ENCODE measurements at regions not wholly inside any gene's neighbourhood (a gene's known extent, or its start where the extent isn't known, plus 50 kb on each side); places are given as distances from the start of the nearest gene placed in this dataset.
"Not testable (repeated sequence)": the region's sequence is repeated elsewhere in the genome, so short reads cannot be mapped to it uniquely, and the experiment has no call there.

DNA sequence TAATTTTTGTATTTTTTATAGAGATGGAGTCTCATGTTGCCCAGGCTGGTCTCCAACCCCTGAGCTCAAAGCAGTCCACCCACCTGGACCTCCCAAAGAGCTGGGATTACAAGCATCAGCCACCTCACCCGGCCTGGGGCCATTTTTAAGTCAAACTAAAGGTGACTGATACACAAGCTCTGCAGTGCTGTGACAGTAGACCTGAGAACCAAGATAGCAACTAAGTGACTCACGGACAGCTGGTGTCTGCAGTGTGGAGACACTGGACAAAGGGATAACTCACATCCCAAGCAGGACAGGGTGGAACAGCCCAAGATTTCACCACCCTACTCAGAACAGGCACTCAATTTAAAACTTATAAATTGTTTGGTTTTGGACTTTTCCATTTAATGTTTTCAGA, 402.5 kb downstream of the CD83 start:
- Mint-ChIP-seq H3K9me3 (no peaks in the 10 kb centered on the region), H3K4me3 (no peak overlapping the region), H3K27me3 (peaks cover 1% of the 10 kb centered on the region), H3K36me3 (peaks cover 9% of the 10 kb centered on the region), H3K4me1 (peaks cover 0 to 7% (median 2%) of the 10 kb centered on the region in 3 donors), H3K27ac (no peak overlapping the region)

DNA sequence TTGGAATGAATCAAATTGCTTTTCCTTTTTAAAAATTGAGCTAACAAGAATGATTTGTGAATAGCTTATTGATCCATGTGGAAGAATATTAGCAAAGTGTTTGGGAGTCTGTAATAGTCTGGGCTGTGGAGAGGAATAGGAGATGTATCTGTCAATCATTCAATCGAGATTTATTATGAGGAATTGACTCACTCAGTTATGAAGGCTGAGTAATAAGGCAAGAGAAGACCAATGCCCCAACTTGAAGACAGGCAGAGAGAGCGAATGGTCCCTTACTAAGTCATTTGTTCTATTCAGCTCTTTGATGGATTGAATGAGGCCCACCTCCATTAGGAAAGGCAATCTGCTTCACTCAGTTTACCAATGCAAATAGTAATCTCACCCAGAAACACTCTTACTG, 403.0 kb downstream of the CD83 start:
- peaks cover 0 to 7% (median 2%) of the 10 kb centered on the region in 3 donors for H3K4me1 Mint-ChIP-seq
- H3K36me3 Mint-ChIP-seq: peaks cover 9% of the 10 kb centered on the region
- peaks cover 3% of the 10 kb centered on the region for H3K27me3 Mint-ChIP-seq
- H3K9me3 Mint-ChIP-seq: no peaks in the 10 kb centered on the region
- H3K27ac Mint-ChIP-seq: no peak overlapping the region
- H3K4me3 Mint-ChIP-seq: no peak overlapping the region

DNA sequence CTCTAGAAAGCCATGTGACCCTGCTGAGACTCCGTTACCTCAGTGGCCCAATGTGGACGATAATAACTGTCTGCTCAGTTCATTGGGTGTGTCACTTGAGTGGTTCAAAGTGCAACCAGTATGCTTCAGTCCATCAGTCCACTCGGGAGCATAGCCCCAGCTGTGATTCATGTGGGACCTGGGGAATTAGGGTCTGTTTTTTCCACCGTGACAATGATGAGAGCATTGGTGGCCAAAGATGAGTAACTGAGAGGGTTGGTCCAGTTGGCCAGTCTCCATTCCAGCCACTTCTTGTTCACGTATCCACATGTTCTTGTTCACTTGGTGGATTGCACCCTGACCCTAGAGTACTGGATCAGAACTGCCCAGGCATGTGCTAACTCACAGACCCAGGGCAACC, 403.6 kb downstream of the CD83 start:
- Mint-ChIP-seq H3K27ac (peak overlapping the region in 1 of 3 donors; percentile 31), H3K4me3 (no peak overlapping the region)

DNA sequence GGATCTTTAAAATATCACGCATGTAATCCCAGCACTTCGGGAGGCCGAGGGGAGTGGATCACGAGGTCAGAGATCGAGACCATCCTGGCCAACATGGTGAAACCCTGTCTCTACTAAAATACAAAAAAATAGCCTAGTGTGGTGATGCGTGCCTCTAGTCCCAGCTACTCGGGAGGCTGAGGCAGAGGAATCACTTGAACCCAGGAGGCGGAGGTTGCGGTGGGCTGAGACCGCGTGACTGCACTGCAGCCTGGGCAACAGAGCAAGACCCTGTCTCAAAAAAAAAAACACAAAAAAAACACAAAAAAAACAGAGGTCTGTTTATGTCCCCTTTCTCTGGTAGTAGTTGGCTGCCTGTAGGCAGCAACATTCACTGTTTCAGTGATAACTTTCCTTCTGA, 404.3 kb downstream of the CD83 start:
- not testable (repeated sequence) for H3K27me3 Mint-ChIP-seq, H3K4me1 Mint-ChIP-seq, H3K27ac Mint-ChIP-seq, H3K9me3 Mint-ChIP-seq, H3K36me3 Mint-ChIP-seq, H3K4me3 Mint-ChIP-seq

More for the DNA sequence above, 403.6 kb downstream of the CD83 start:
- Mint-ChIP-seq H3K4me1 (peaks cover 0 to 6% (median 2%) of the 10 kb centered on the region in 3 donors), H3K36me3 (peaks cover 6% of the 10 kb centered on the region), H3K27me3 (peaks cover 3% of the 10 kb centered on the region), H3K9me3 (no peaks in the 10 kb centered on the region)

DNA sequence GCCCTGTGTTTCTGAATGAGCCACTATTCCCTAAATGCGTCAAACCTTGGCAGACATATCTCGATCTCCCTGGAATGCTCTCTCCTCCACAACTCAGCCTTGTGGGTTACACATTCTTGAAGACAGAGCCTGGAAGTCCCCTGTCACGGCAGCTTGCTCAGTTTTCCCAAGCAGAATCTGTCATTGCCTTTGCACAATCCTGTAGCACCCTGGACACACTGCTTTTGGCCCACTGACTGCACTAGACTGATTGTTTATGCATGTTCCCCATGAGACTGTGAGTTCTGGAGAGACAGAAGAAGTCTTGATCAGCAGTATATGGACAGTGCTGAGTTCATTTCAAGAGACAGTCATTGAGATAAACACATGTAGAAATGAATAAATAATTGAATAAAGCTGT, 406.7 kb downstream of the CD83 start:
- Mint-ChIP-seq H3K4me3 (no peak overlapping the region), H3K36me3 (peaks cover 4% of the 10 kb centered on the region), H3K9me3 (peaks cover 0 to 8% (median 0%) of the 10 kb centered on the region in 3 donors), H3K4me1 (peaks cover 0 to 2% (median 0%) of the 10 kb centered on the region in 3 donors), H3K27ac (no peak overlapping the region), H3K27me3 (peaks cover 3% of the 10 kb centered on the region)

DNA sequence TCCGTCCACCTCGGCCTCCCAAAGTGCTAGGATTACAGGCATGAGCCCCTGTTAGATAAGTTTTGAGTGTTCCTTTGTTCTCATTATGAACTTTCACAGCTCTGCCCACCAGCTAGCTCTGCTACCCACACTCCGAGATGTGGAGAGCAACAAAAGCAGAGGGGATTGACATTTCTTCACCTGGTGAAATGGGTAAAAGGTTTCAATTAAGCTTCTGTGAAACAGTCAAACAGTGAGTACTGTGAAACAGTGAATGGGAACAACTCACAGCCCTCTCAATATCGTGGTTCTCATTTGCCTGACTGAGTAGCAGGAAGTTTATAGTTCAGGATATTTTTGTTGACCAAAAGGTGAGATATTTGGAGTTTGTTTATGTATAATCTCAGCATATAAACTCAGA, 412.8 kb downstream of the CD83 start:
- H3K9me3 Mint-ChIP-seq: peaks cover 0 to 8% (median 0%) of the 10 kb centered on the region in 3 donors
- no peak overlapping the region for H3K27ac Mint-ChIP-seq
- H3K36me3 Mint-ChIP-seq: no peaks in the 10 kb centered on the region
- no peaks in the 10 kb centered on the region for H3K27me3 Mint-ChIP-seq
- H3K4me1 Mint-ChIP-seq: peaks cover 0 to 4% (median 2%) of the 10 kb centered on the region in 3 donors
- no peak overlapping the region for H3K4me3 Mint-ChIP-seq

DNA sequence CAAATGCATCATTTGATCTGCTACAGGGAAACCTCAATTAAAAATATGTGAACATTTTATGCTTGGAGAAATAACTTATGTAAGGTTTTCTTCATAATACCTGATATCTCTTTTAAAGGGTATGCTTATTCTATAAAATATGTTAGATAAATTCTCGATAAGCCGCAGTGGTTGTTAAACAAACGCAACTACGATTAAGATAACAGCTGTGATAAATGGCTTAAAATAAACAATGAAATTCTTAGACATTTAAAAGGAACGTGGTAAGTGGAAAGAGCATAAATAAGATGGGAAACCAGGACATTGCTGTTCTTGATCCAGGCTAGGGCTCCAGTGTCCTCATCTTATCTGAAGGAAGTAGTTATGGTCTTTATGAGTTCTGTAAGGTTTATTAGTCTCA, 415.9 kb downstream of the CD83 start:
- H3K4me1 Mint-ChIP-seq: peaks cover 0 to 4% (median 2%) of the 10 kb centered on the region in 3 donors
- peaks cover 2% of the 10 kb centered on the region for H3K27me3 Mint-ChIP-seq
- H3K9me3 Mint-ChIP-seq: peaks cover 0 to 3% (median 0%) of the 10 kb centered on the region in 3 donors
- no peaks in the 10 kb centered on the region for H3K36me3 Mint-ChIP-seq
- H3K4me3 Mint-ChIP-seq: no peak overlapping the region
- no peak overlapping the region for H3K27ac Mint-ChIP-seq

DNA sequence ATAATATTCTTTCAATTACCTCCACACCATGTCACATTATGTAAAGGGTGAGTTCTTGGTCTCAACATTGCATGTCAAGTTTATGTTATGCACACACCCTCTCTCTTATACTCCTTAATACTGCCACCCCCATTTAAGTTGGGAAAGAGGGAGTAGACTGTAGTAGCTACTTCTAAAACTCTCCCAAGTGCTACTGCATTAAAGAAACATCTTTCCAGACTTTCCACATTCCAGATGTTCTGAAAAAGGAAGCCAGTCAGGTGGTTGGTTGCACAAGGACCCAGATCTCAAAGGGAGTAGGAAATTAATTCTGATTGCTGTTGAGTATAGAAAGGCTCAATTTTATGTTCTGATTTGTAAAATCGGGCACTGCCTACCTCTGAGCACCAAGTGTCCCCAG, 419.5 kb downstream of the CD83 start:
- H3K4me1 Mint-ChIP-seq: peaks cover 3 to 10% (median 5%) of the 10 kb centered on the region in 3 donors
- peaks cover 0 to 3% (median 0%) of the 10 kb centered on the region in 3 donors for H3K9me3 Mint-ChIP-seq
- no peak overlapping the region for H3K27ac Mint-ChIP-seq
- H3K36me3 Mint-ChIP-seq: no peaks in the 10 kb centered on the region
- peaks cover 2% of the 10 kb centered on the region for H3K27me3 Mint-ChIP-seq
- peak overlapping the region in 1 of 4 donors; percentile 9 for H3K4me3 Mint-ChIP-seq

DNA sequence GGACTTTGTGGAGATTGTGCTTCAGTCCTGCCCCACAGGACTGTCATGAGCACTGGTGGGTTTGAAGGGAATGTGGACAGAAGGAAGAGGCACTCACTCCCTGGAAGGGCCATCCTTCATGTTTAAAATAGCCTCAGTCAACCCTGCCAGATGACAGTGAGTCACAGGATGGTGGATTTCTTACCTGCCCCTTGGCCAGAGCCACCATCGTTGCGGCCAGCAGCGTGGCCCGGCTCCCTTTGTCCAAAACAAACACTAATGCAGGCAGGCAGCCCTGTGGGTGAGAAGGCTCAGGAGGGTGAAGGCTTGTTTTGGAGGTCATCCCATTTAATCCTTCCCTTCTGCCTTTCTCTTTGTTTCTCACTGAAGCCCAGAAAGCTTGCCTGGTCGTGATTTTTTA, 422.7 kb downstream of the CD83 start:
- Mint-ChIP-seq H3K9me3 (peaks cover 0 to 3% (median 0%) of the 10 kb centered on the region in 3 donors), H3K4me3 (no peak overlapping the region), H3K27me3 (peaks cover 2% of the 10 kb centered on the region), H3K4me1 (peaks cover 17 to 23% (median 21%) of the 10 kb centered on the region in 3 donors), H3K36me3 (peaks cover 2% of the 10 kb centered on the region), H3K27ac (no peak overlapping the region)

DNA sequence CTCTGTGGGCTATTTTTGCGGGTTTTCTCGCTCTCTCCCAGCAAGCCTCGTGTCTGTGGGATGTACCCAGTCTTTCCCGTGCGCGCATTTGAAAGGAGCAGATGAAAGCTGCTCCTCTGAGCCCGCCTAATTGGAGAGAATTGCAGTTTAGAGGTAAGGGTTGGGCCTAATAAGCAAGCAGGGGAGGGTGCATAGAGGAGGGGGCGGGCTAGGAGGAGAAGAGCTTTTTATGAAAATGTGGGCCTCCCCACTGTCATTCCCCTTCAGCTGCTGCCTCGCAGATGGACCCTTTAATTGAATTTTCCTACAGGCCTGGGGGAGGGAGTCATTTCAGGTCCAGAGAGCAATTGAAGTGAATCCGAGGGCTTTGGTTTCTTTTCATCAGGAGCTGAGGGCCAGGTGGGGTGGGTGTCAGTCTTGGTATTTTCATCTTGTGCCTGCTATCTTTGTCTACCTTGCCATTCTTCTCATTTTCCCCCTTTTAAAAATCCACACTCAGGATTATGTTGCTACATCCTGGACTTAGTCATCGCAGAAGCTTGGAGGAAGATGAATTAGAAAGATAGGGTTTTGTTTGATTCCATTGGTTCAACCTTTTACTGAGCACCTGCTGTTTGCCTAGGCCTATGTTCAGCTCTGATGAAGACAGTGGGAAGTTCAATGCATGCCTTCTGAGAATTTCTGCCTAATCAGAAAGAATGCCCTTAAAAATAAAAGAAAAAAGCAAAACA, 423.4 kb downstream of the CD83 start:
- H3K27ac Mint-ChIP-seq: no peak overlapping the region

DNA sequence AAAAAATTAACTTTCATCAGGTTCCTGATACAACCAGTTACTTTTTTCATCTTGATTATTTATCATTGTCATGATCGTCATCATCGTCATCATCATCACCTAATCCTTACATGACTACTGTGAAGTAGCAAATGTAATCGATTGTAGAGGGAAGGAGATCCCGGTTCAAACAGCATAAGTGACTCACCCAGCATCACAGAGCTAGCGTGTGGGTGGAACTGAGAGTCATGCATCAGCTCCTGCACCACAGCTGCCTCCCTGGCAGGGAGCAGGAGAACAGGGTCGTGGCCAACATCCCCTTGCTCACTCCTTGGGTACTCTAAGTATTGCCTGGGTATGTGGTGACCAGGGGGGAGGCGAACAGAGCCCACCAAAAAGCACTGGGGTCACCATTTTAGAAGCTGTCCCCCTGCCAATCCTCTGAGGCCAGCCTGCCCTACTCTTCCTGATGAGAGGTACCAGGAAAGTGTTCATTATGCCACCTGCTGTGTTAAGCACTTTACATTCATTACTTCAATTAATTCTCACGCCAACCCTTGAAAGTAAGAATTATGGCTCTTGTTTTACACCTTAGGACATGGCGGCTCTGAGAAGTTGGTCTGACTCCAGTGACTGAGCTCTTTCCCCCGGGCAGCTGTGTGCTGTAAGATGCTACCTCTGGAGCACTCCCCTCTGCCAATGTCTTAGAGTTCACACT, 425.2 kb downstream of the CD83 start:
- Mint-ChIP-seq H3K9me3 (no peaks in the 10 kb centered on the region), H3K4me1 (peaks cover 17 to 23% (median 21%) of the 10 kb centered on the region in 3 donors), H3K27ac (peak overlapping the region in 1 of 3 donors; percentile 45), H3K36me3 (peaks cover 2% of the 10 kb centered on the region), H3K27me3 (no peaks in the 10 kb centered on the region), H3K4me3 (peak overlapping the region in 3 of 4 donors; percentile 34 to 73 (median 69))

More for the DNA sequence above, 423.4 kb downstream of the CD83 start:
- Mint-ChIP-seq H3K4me3 (peak overlapping the region in 1 of 4 donors; percentile 64), H3K9me3 (peaks cover 0 to 3% (median 0%) of the 10 kb centered on the region in 3 donors), H3K27me3 (peaks cover 2% of the 10 kb centered on the region), H3K36me3 (peaks cover 2% of the 10 kb centered on the region), H3K4me1 (peaks cover 17 to 23% (median 21%) of the 10 kb centered on the region in 3 donors)

DNA sequence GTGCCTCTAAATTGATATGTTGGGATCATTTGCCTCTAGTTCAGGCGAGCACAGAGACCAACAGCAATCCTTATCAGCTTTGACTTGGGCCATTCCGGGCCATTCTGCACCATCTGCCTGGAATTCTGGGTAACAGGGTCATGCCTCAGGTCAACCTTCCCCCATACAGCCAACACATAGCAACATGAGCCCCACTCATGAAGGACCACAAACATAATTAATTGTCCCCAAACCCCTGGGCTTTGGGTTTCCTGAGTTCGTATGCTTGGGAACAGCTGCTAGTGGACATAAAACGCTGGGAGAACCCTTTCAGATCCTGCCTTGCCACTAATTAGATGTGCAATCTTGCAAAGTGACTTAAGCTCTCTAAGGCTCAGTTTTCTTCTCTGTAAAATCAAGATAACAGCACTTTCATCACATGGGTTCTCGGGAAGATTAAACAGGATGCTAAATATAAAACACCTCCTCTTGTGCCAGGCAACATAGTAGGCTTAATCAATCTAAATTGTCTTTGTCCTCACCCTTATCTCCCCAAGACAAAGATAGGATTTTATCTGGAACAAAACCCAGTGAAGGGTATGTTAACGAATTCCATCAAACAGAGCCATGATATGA, 426.5 kb downstream of the CD83 start:
- Mint-ChIP-seq H3K27ac (no peak overlapping the region), H3K27me3 (no peaks in the 10 kb centered on the region), H3K4me1 (peaks cover 17 to 23% (median 21%) of the 10 kb centered on the region in 3 donors), H3K36me3 (peaks cover 5% of the 10 kb centered on the region), H3K4me3 (no peak overlapping the region), H3K9me3 (no peaks in the 10 kb centered on the region)

DNA sequence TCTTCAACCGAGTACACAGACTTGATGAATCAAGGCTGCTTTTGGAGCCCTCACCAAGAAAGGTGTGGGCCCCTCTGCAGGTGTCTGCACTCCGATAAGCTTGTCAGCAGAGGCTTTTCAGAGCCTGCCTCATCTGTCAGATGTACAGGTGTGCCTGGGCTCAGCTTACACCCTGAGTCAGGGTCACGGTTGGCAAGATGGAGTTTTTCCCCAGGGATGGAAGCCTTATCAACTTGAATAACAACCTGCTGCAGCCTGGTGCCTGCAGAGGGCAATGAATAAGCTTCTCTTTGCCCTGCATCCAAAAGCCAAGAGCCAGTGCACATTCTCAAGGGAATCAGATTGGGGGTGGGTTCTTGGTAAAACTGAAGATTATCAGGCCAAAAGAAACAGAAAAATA, 427.1 kb downstream of the CD83 start:
- Mint-ChIP-seq H3K4me1 (peaks cover 17 to 26% (median 24%) of the 10 kb centered on the region in 3 donors), H3K4me3 (peak overlapping the region in 1 of 4 donors; percentile 27), H3K27me3 (no peaks in the 10 kb centered on the region), H3K36me3 (peaks cover 5% of the 10 kb centered on the region), H3K9me3 (no peaks in the 10 kb centered on the region), H3K27ac (peak overlapping the region in 1 of 3 donors; percentile 7)

DNA sequence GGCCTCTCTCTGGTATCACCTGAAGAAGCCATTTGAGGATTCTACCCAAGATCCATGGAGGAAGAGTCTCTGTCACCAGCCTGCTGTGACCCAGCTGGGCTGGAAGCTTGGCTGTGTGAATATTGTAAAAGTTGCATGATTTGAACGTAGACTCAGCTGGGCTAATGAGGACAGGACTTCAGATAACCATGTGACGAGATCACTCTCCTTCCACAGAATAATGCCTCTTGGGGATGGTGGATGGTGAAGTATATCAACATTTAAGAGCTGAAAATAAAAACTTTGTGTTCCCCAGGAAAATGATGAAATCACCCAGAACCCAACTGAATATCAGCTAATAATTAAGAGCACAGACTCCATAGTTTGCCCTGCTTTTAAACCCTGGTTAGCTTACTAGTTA, 427.9 kb downstream of the CD83 start:
- no peaks in the 10 kb centered on the region for H3K27me3 Mint-ChIP-seq
- H3K36me3 Mint-ChIP-seq: peaks cover 5% of the 10 kb centered on the region
- no peak overlapping the region for H3K4me3 Mint-ChIP-seq
- H3K27ac Mint-ChIP-seq: no peak overlapping the region
- H3K9me3 Mint-ChIP-seq: no peaks in the 10 kb centered on the region
- H3K4me1 Mint-ChIP-seq: peaks cover 17 to 29% (median 27%) of the 10 kb centered on the region in 3 donors

DNA sequence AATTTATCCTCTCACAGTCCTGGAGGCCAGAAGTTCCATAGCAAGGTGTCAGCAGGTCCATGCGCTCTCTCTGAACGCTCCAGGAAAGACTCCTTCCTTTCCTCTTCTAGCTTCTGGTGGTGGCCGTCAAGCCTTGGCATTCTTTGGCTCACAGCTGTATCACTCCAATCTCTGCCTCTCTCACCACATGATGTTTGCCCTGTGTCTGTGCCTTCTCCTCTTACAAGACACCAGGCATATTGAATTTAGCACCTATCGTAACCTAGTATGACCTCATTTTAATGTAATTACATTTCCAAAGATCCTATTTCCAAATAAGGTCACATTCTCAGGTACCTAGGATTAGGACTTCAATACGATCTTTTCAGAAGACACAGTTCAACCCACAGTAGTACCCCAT, 428.5 kb downstream of the CD83 start:
- no peaks in the 10 kb centered on the region for H3K27me3 Mint-ChIP-seq
- no peak overlapping the region for H3K4me3 Mint-ChIP-seq
- H3K27ac Mint-ChIP-seq: no peak overlapping the region
- no peaks in the 10 kb centered on the region for H3K9me3 Mint-ChIP-seq
- H3K36me3 Mint-ChIP-seq: peaks cover 5% of the 10 kb centered on the region
- peaks cover 17 to 32% (median 27%) of the 10 kb centered on the region in 3 donors for H3K4me1 Mint-ChIP-seq

All from IgD-negative memory B cell (primary cell).